Activated naive CD4-positive, alpha-beta T cell treated with anti-CD3 and anti-CD28 coated beads, Interleukin-2, amount 50 U/mL, for 72 hours (primary cell): ENCODE measurements at regions not wholly inside any gene's neighbourhood (a gene's known extent, or its start where the extent isn't known, plus 50 kb on each side); places are given as distances from the start of the nearest gene placed in this dataset.

Source experiments
- ATAC-seq, 2 donors: fragments of 150-1000 bp; cut with Tn5 transposase; 2 replicates each; pipeline ENCODE4 v1.10.0; 2021; ENCODE audit warnings: mild to moderate bottlenecking in 2 of 2, moderate library complexity in 2 of 2
- DNase-seq, 2 donors: peaks; one replicate each; pipeline ENCODE4 v3.0.0; 2021 to 2022; ENCODE audit warnings: low spot score in 2 of 2
- H3K27ac Mint-ChIP-seq, 2 donors: one replicate each; pipeline ENCODE4 v1.8.0; 2022; ENCODE audit warnings: mild to moderate bottlenecking in 2 of 2, mixed read lengths in 2 of 2
- H3K36me3 Mint-ChIP-seq, 2 donors: one replicate each; pipeline ENCODE4 v1.8.0; 2022; ENCODE audit warnings: mixed read lengths in 2 of 2
- H3K9me3 Mint-ChIP-seq, 2 donors: one replicate each; pipeline ENCODE4 v1.8.0; 2022; ENCODE audit warnings: mixed read lengths in 2 of 2

- Mint-ChIP-seq H3K36me3 (no peaks in the 10 kb centered on the region), H3K9me3 (peaks cover 0 to 3% of the 10 kb centered on the region in 2 donors), H3K27ac (no peak overlapping the region)
- no peak for DNase-seq
- ATAC-seq = no peak
These were observed 183.0 kb downstream of the GBA3 start for GRCh38 chr4:22875587-22876257.

DNA sequence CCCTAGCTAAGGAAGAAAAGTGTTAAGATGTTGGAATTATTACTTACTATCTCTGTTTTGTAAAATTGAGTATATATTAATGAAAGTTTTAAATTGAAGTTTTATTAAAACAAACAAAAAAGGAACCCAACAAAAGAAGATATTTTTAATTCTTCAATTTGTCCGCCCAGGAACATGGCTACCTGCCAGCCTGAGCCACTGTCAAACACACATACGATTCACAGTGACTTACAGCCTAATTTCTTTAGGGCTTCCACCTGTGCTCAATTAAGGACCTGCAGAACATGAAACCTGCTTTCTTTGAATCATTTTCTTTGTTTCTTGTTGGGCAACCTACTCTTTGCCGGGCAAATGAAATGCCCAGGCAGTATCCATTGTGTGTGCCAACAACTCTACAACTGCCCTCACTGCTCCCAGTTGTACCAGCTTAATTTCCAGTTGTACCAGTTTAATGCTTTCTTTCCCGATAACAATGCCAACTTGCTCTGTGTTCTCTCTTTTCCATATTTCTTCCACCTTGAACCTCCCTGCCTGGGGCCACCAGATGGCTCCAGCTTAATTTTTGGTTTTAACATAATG lies 181.7 kb downstream of the GBA3 start:
- DNase-seq = no peak
- Mint-ChIP-seq H3K36me3 (no peaks in the 10 kb centered on the region), H3K9me3 (peaks cover 0 to 3% of the 10 kb centered on the region in 2 donors), H3K27ac (no peak overlapping the region)
- ATAC-seq = no peak

DNA sequence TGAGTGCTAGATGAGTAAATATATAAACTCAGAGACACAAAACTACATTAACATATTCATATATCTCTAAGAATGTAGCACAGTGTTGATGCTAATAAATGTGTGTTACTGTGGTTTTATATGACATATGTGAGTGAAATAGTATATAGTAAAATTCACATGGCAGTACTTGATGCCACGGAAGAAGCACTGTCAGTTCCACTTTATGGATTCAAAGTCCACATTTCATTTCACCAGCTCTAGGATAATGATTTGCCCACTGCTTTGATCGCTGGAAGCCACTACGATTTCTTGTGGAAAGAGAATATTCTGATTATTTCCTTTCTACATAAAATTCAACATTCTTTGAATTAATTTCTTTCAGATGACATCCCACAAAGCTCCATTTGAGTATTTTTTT lies 181.2 kb downstream of the GBA3 start:
- DNase-seq = no peak
- no peak for ATAC-seq
- no peaks in the 10 kb centered on the region for H3K36me3 Mint-ChIP-seq
- peaks cover 0 to 3% of the 10 kb centered on the region in 2 donors for H3K9me3 Mint-ChIP-seq
- H3K27ac Mint-ChIP-seq = no peak overlapping the region

DNA sequence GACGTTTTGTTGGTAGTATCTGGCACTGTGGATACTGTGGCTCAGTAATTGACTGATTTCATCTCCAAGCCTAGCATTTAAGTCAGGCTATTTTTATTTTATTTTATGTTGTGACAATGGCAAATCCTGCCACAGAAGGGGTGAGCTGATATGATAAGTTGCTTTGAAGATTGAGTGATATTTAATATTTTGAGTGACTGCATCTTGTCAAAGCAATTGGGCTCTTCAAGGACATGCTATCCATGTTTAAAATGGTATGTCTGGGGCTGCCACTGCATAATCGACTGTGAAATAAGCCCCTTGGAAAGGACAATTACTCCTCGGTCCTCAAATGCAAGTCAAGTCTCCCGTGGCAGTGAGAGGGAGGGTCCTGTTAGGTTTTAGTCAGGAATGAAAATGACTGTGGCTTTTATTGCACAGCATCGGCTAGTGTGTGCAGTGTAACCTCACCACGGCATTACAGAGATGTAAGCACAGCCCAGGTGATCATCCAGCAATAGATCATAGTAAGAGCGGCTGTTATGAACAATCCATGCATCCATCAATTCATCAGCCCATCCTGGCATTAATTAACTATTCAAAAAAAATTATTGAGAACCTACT lies 178.2 kb downstream of the GBA3 start:
- DNase-seq = no peak
- H3K27ac Mint-ChIP-seq = no peak overlapping the region
- peaks cover 0 to 3% of the 10 kb centered on the region in 2 donors for H3K9me3 Mint-ChIP-seq
- ATAC-seq = no peak
- no peaks in the 10 kb centered on the region for H3K36me3 Mint-ChIP-seq

DNA sequence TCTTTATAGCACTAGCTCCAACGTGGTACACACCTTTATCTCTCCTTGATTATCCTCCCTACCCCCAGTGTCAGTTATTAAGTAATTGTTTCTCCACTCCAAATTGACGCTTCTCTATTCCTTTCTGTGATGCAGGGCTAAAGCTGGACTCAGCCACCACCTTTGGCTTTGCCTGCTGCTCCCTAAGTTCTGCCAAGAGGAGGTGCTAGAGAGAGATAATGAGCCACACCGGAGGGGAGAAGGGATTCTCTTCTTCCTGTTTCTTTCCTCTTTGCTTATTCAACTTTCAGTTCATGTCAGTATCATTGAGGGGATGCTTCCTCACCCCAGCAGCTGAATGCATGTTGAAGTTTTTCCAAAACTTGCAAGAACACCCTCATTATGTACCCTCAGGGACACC lies 176.5 kb downstream of the GBA3 start:
- no peak for ATAC-seq
- DNase-seq = no peak
- no peaks in the 10 kb centered on the region for H3K9me3 Mint-ChIP-seq
- no peaks in the 10 kb centered on the region for H3K36me3 Mint-ChIP-seq
- H3K27ac Mint-ChIP-seq = no peak overlapping the region
